ENCODE measurements at regions not wholly inside any gene's neighbourhood (a gene's known extent, or its start where the extent isn't known, plus 50 kb on each side); places are given as distances from the start of the nearest gene placed in this dataset.

- TF ChIP-seq CTCF (IDR thresholded peaks at IDR 0.05) (no peak), POLR2A (IDR thresholded peaks at IDR 0.05) (no peak)
- H3K9me3 ChIP-seq = no peaks in the 10 kb centered on the region
- no peak overlapping the region for H3K27ac ChIP-seq
- H3K4me1 ChIP-seq = no peaks in the 10 kb centered on the region
- no peaks in the 10 kb centered on the region for H3K27me3 ChIP-seq
- intact Hi-C loops (cut with DNase I; ENCODE audit: low total_unique reads) = no loop called here
- DNase-seq = no peak
- no peak overlapping the region for H3K4me3 ChIP-seq
- H3K36me3 ChIP-seq = no peaks in the 10 kb centered on the region
Measured at GRCh38 chr4:16302648-16303047, 76.4 kb upstream of the TAPT1 start.

- Histone ChIP-seq H3K27ac (no peak overlapping the region), H3K27me3 (no peaks in the 10 kb centered on the region), H3K9me3 (no peaks in the 10 kb centered on the region), H3K4me3 (no peak overlapping the region), H3K4me1 (no peaks in the 10 kb centered on the region), H3K36me3 (no peaks in the 10 kb centered on the region)
- TF ChIP-seq CTCF (IDR thresholded peaks at IDR 0.05) = no peak
- no peak for TF ChIP-seq POLR2A (IDR thresholded peaks at IDR 0.05)
- DNase-seq = no peak
- intact Hi-C loops (cut with DNase I; ENCODE audit: low total_unique reads) = no loop called here
Measured at GRCh38 chr4:16297003-16297402, 70.7 kb upstream of the TAPT1 start.

GRCh38 chr4:16294455-16294854 lies 68.2 kb upstream of the TAPT1 start:
- TF ChIP-seq POLR2A (IDR thresholded peaks at IDR 0.05) = no peak
- TF ChIP-seq CTCF (IDR thresholded peaks at IDR 0.05) = no peak
- Histone ChIP-seq H3K9me3 (no peaks in the 10 kb centered on the region), H3K4me1 (no peaks in the 10 kb centered on the region), H3K27ac (no peak overlapping the region), H3K27me3 (no peaks in the 10 kb centered on the region), H3K4me3 (no peak overlapping the region), H3K36me3 (no peaks in the 10 kb centered on the region)
- no peak for DNase-seq
- intact Hi-C loops (cut with DNase I; ENCODE audit: low total_unique reads) = no loop called here

- no peaks in the 10 kb centered on the region for H3K36me3 ChIP-seq
- no peaks in the 10 kb centered on the region for H3K4me1 ChIP-seq
- H3K4me3 ChIP-seq = no peak overlapping the region
- H3K27me3 ChIP-seq = no peaks in the 10 kb centered on the region
- no peaks in the 10 kb centered on the region for H3K9me3 ChIP-seq
- H3K27ac ChIP-seq = no peak overlapping the region
- no peak for DNase-seq
- TF ChIP-seq CTCF (IDR thresholded peaks at IDR 0.05) (no peak), POLR2A (IDR thresholded peaks at IDR 0.05) (no peak)
- intact Hi-C loops (cut with DNase I; ENCODE audit: low total_unique reads) = no loop called here
Measured at GRCh38 chr4:16293210-16293838, 67.1 kb upstream of the TAPT1 start.

GRCh38 chr4:16292585-16292984 lies 66.3 kb upstream of the TAPT1 start:
- no peaks in the 10 kb centered on the region for H3K27me3 ChIP-seq
- TF ChIP-seq CTCF (IDR thresholded peaks at IDR 0.05) (no peak), POLR2A (IDR thresholded peaks at IDR 0.05) (no peak)
- no peak overlapping the region for H3K4me3 ChIP-seq
- no peak overlapping the region for H3K27ac ChIP-seq
- no peaks in the 10 kb centered on the region for H3K9me3 ChIP-seq
- no peaks in the 10 kb centered on the region for H3K36me3 ChIP-seq
- H3K4me1 ChIP-seq = no peaks in the 10 kb centered on the region
- DNase-seq = no peak
- intact Hi-C loops (cut with DNase I; ENCODE audit: low total_unique reads) = no loop called here

All from uterus (tissue), 3 donors.